ENCODE measurements at regions not wholly inside any gene's neighbourhood (a gene's known extent, or its start where the extent isn't known, plus 50 kb on each side); places are given as distances from the start of the nearest gene placed in this dataset.

DNA sequence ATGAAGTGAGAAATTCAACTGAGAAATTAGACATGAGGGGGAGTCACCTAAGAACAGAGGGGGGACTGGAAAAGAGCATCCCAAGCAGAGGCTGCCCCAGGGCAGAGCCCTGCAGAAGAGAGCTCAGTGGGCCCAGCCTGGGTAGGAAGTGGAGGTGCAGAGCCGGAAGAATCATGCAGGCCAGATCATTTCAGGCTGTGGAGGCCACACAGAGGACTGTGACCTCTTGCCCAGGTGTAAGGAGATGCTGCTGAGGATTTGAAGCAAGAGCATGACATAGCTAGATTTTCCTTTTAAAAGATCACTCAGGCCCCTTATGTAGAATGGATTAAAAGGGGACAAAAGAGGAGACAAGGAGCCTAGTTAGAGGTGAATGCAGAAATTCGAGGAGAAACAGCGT is 63.9 kb upstream of the SPATA13 start:
- Histone ChIP-seq H4K91ac (ENCODE audit: insufficient read length, low read depth, low read length) (no peak overlapping the region), H3K79me1 (ENCODE audit: insufficient read depth, low read depth, low read length, poor library complexity, severe bottlenecking) (no peaks in the 10 kb centered on the region), H2BK5ac (ENCODE audit: insufficient read length, low read length) (no peak overlapping the region), H3T11ph (ENCODE audit: low read length) (no peak overlapping the region), H2BK15ac (ENCODE audit: low read depth, low read length) (no peak overlapping the region), H2AK5ac (ENCODE audit: insufficient read length, low read length) (no peak overlapping the region), H3K18ac (ENCODE audit: insufficient read length, low read depth, low read length) (no peak overlapping the region), H3K9me3 (ENCODE audit: control insufficient read depth, low read depth, low read length) (no peaks in the 10 kb centered on the region), H4K20me1 (ENCODE audit: control insufficient read depth, insufficient read depth, insufficient read length) (no peaks in the 10 kb centered on the region), H3K4me1 (ENCODE audit: insufficient read depth, low read length) (peaks cover 5% of the 10 kb centered on the region; the same call in 1 of the 2 replicates), H3K4me2 (ENCODE audit: insufficient read depth, insufficient read length, low read length) (no peak overlapping the region), H4K8ac (replicated peaks; ENCODE audit: insufficient read length, low read depth, low read length) (no peak overlapping the region), H3K4ac (ENCODE audit: low read depth, low read length) (no peak overlapping the region), H3K14ac (ENCODE audit: insufficient read depth, low read length) (no peak overlapping the region; the same call in 1 of the 2 replicates), H2AFZ (ENCODE audit: low read length) (no peak overlapping the region), H3K56ac (ENCODE audit: insufficient read length, low read depth, low read length) (no peak overlapping the region), H2BK120ac (ENCODE audit: low read depth, low read length, poor library complexity, severe bottlenecking) (no peak overlapping the region), H3K23me2 (ENCODE audit: insufficient read length, low read depth, low read length, poor library complexity, severe bottlenecking) (no peaks in the 10 kb centered on the region), H2BK20ac (ENCODE audit: low read depth, low read length, poor library complexity, severe bottlenecking) (no peak overlapping the region), H2BK12ac (ENCODE audit: insufficient read length, low read depth, low read length) (no peak overlapping the region), H4K5ac (ENCODE audit: insufficient read length, low read depth, low read length) (no peak overlapping the region), H3K9ac (ENCODE audit: extremely low read depth, insufficient read length, low read length) (no peak overlapping the region), H3K27me3 (ENCODE audit: insufficient read depth, low read length) (no peaks in the 10 kb centered on the region), H3K79me2 (ENCODE audit: insufficient read depth, low read length) (no peaks in the 10 kb centered on the region), H3K23ac (ENCODE audit: insufficient read length, low read depth, low read length) (no peak overlapping the region), H3K27ac (ENCODE audit: insufficient read length, low read depth, low read length) (no peak overlapping the region)
- DNase-seq: no peak
- TF ChIP-seq, protein P1, sequence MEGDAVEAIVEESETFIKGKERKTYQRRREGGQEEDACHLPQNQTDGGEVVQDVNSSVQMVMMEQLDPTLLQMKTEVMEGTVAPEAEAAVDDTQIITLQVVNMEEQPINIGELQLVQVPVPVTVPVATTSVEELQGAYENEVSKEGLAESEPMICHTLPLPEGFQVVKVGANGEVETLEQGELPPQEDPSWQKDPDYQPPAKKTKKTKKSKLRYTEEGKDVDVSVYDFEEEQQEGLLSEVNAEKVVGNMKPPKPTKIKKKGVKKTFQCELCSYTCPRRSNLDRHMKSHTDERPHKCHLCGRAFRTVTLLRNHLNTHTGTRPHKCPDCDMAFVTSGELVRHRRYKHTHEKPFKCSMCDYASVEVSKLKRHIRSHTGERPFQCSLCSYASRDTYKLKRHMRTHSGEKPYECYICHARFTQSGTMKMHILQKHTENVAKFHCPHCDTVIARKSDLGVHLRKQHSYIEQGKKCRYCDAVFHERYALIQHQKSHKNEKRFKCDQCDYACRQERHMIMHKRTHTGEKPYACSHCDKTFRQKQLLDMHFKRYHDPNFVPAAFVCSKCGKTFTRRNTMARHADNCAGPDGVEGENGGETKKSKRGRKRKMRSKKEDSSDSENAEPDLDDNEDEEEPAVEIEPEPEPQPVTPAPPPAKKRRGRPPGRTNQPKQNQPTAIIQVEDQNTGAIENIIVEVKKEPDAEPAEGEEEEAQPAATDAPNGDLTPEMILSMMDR (conservative IDR thresholded peaks at IDR 0.05): no peak
- WGBS (ENCODE audit: extremely low coverage, insufficient read length, low lambda C conversion rate): no CpG with 5 or more reads among the region's 3 CpGs
- peak overlapping the region in 1 of 2 experiments; percentile 16; a peak in 1 of 5 replicates for H3K4me3 Mint-ChIP-seq
- peaks cover 0 to 3% of the 10 kb centered on the region in 2 experiments; a peak in 2 of 5 replicates for H3K9me3 Mint-ChIP-seq
- H3K4me1 Mint-ChIP-seq: peaks cover 10 to 15% of the 10 kb centered on the region in 2 experiments
- peak overlapping the region in 2 of 3 experiments; percentile 32 to 88; a peak in 3 of 7 replicates for H3K27ac Mint-ChIP-seq
- no peaks in the 10 kb centered on the region for H3K27me3 Mint-ChIP-seq (ENCODE audit: low read depth)
- peaks cover 0 to 8% (median 0%) of the 10 kb centered on the region in 3 experiments; a peak in 4 of 7 replicates for H3K36me3 Mint-ChIP-seq (ENCODE audit: insufficient read depth in 1 of 3, low read depth in 3 of 3)
